GM18873 (cell line): ENCODE measurements at regions not wholly inside any gene's neighbourhood (a gene's known extent, or its start where the extent isn't known, plus 50 kb on each side); places are given as distances from the start of the nearest gene placed in this dataset.
"Not testable (repeated sequence)": the region's sequence is repeated elsewhere in the genome, so short reads cannot be mapped to it uniquely, and the experiment has no call there.

Experiments used
- ATAC-seq: cut with Tn5 transposase; IDR thresholded peaks from one replicate; pipeline ENCODE4 v1.9.1; 2021; ENCODE audit warnings: mild to moderate bottlenecking, moderate library complexity, moderate number of reproducible peaks; ENCODE audit not compliant: unreplicated experiment, low FRiP score

- no peak for ATAC-seq
Observed at GRCh38 chr2:153420394-153420793, 58.2 kb downstream of the RPRM start.

- ATAC-seq = no peak
Observed at GRCh38 chr2:153417077-153417476, 61.5 kb downstream of the RPRM start.

- no peak for ATAC-seq
Observed at GRCh38 chr2:153416071-153416470, 62.5 kb downstream of the RPRM start.

- no peak for ATAC-seq
Observed at GRCh38 chr2:153408710-153409385, 69.7 kb downstream of the RPRM start.

- ATAC-seq = no peak
Observed at GRCh38 chr2:153405196-153405595, 73.4 kb downstream of the RPRM start.

- no peak for ATAC-seq
Observed at GRCh38 chr2:153404792-153405191, 73.8 kb downstream of the RPRM start.

- ATAC-seq = no peak
Observed at GRCh38 chr2:153403940-153404339, 74.6 kb downstream of the RPRM start.

GRCh38 chr2:153403352-153403751 lies 75.2 kb downstream of the RPRM start:
- not testable (repeated sequence) for ATAC-seq

- ATAC-seq = no peak
Observed at GRCh38 chr2:153394686-153395085, 83.9 kb downstream of the RPRM start.

GRCh38 chr2:153394247-153394646 lies 84.3 kb downstream of the RPRM start:
- ATAC-seq = no peak

- ATAC-seq = no peak
Observed at GRCh38 chr2:153393518-153393917, 85.0 kb downstream of the RPRM start.

- ATAC-seq = no peak
Observed at GRCh38 chr2:153391131-153391530, 87.4 kb downstream of the RPRM start.

GRCh38 chr2:153388246-153388645 lies 90.3 kb downstream of the RPRM start:
- no peak for ATAC-seq

GRCh38 chr2:153387203-153387602 lies 91.4 kb downstream of the RPRM start:
- no peak for ATAC-seq

GRCh38 chr2:153386481-153386897 lies 92.1 kb downstream of the RPRM start:
- ATAC-seq = no peak

- no peak for ATAC-seq
Observed at GRCh38 chr2:153373510-153374279, 104.9 kb downstream of the RPRM start.

- no peak for ATAC-seq
Observed at GRCh38 chr2:153360239-153360638, 118.3 kb downstream of the RPRM start.

- no peak for ATAC-seq
Observed at GRCh38 chr2:153354377-153354776, 124.2 kb downstream of the RPRM start.

- no peak for ATAC-seq
Observed at GRCh38 chr2:153349603-153350002, 129.0 kb downstream of the RPRM start.

GRCh38 chr2:153347818-153348495 lies 130.6 kb downstream of the RPRM start:
- ATAC-seq = no peak

- no peak for ATAC-seq
Observed at GRCh38 chr2:153320879-153321278, 157.7 kb downstream of the RPRM start.
